ENCODE measurements at regions not wholly inside any gene's neighbourhood (a gene's known extent, or its start where the extent isn't known, plus 50 kb on each side); places are given as distances from the start of the nearest gene placed in this dataset.

DNA sequence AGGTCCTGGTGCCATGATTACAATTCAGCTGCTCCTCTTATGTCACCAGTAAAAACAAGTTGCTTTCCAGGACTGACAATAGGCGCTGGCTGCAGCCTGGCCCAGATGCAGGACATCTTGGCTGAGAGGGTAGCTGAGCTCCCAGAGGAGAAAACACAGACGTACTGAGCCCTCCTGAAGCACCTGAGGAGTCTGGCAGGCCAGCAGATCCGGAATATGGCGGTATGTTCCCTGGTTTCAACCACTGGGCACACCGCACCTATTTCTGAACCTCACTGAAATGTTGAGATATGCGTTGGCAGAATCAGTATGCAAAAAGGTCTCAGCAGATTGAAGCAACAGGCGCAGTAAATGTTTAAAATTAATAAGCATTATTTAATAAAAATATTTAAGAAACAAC lies 73.1 kb upstream of the BZW1 start:
- Histone ChIP-seq H3K4me1 (ENCODE audit: insufficient read depth) (peaks cover 15% of the 10 kb centered on the region), H3K9ac (no peak overlapping the region), H3K27me3 (replicated peaks; ENCODE audit: insufficient read depth) (no peaks in the 10 kb centered on the region), H3K4me2 (ENCODE audit: unreplicated experiment) (no peak overlapping the region), H2AFZ (no peak overlapping the region), H3F3A (ENCODE audit: insufficient read depth) (peaks cover 7% of the 10 kb centered on the region; the same call in 1 of the 2 replicates), H3K4me3 (no peak overlapping the region), H4K20me1 (ENCODE audit: insufficient read depth) (no peaks in the 10 kb centered on the region), H3K27ac (no peak overlapping the region), H3K79me2 (ENCODE audit: insufficient read depth) (no peaks in the 10 kb centered on the region), H3K9me3 (ENCODE audit: low read depth) (no peaks in the 10 kb centered on the region), H3K9me2 (ENCODE audit: insufficient read depth) (no peaks in the 10 kb centered on the region), H3K36me3 (ENCODE audit: low read depth) (no peaks in the 10 kb centered on the region)
- TF ChIP-seq EZH2 (IDR thresholded peaks at IDR 0.05; ENCODE audit: insufficient read depth, poor library complexity, severe bottlenecking) (no peak), EZH2phosphoT487 (IDR thresholded peaks at IDR 0.05; ENCODE audit: insufficient read depth, low read depth) (no peak)
- in situ Hi-C loops (cut with MboI) = no loop called here
- 73 to 81% methylated on average over 7 of the region's 7 CpGs for WGBS, 2 experiments (ENCODE audit: low coverage in 1 of 2, low lambda C conversion rate in 2 of 2, missing lambda C conversion rate in 2 of 2)
- DNase-seq = no peak

- in situ Hi-C loops (cut with MboI) = no loop called here
- 97 to 98% methylated on average over 6 of the region's 6 CpGs for WGBS, 2 experiments (ENCODE audit: low coverage in 1 of 2, low lambda C conversion rate in 2 of 2, missing lambda C conversion rate in 2 of 2)
- H3F3A ChIP-seq (ENCODE audit: insufficient read depth) = peaks cover 7% of the 10 kb centered on the region; the same call in 1 of the 2 replicates
Measured at GRCh38 chr2:200740907-200741306, 70.8 kb upstream of the BZW1 start.

DNA sequence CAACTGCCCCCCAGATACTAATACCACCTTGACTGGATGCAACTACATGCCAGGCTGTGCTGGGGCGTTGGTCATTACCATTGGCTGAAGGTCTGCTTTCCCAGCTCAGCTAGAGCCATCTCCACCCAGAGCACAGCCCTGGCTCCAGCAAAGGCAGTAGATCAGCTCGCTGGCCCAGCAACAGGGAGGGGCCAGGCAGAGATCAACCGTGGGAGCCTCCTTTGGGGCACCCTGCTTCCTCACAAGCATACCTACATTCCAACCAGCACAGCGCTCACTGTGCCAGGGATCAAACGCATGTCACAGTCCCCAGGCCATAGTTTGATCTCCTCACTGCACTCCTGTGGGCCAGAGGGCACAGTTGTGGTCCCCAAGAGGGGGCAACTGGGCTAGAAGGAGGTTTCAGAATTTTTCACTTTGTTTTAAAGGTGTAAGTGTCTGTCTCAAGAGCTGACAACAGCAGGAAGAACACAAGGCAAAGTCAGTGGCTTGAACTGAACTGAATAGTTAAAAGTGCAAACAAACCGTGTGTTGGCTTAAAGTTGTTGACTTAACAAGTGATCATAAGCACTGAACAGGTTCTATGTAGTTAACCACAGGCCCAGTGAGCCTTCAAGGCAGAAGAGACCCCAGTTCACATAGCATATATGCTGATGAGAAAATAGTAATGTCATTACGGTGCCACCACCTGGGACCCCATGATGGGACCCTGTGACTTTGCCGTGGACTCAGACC lies 70.1 kb upstream of the BZW1 start:
- no peaks in the 10 kb centered on the region for H3K36me3 ChIP-seq (ENCODE audit: low read depth)
- 25 to 26% methylated on average over 8 of the region's 8 CpGs for WGBS, 2 experiments (ENCODE audit: low coverage in 1 of 2, low lambda C conversion rate in 2 of 2, missing lambda C conversion rate in 2 of 2)
- peaks cover 15% of the 10 kb centered on the region for H3K4me1 ChIP-seq (ENCODE audit: insufficient read depth)
- no peaks in the 10 kb centered on the region for H3K27me3 ChIP-seq (replicated peaks; ENCODE audit: insufficient read depth)
- peak overlapping the region; percentile 61 for H2AFZ ChIP-seq
- H3K27ac ChIP-seq = peak overlapping the region; percentile 45
- no peaks in the 10 kb centered on the region for H3K9me2 ChIP-seq (ENCODE audit: insufficient read depth)
- TF ChIP-seq EZH2phosphoT487 (IDR thresholded peaks at IDR 0.05; ENCODE audit: insufficient read depth, low read depth) = no peak
- no peak for TF ChIP-seq EZH2 (IDR thresholded peaks at IDR 0.05; ENCODE audit: insufficient read depth, poor library complexity, severe bottlenecking)
- H3K9ac ChIP-seq = no peak overlapping the region; the same call in 1 of the 2 replicates
- peak; percentile 14 for DNase-seq
- H3F3A ChIP-seq (ENCODE audit: insufficient read depth) = peaks cover 7% of the 10 kb centered on the region; the same call in 1 of the 2 replicates
- peak overlapping the region; percentile 15 for H3K4me2 ChIP-seq (ENCODE audit: unreplicated experiment)
- no peak overlapping the region for H3K4me3 ChIP-seq
- in situ Hi-C loops (cut with MboI) = no loop called here
- H3K9me3 ChIP-seq (ENCODE audit: low read depth) = no peaks in the 10 kb centered on the region
- no peaks in the 10 kb centered on the region for H4K20me1 ChIP-seq (ENCODE audit: insufficient read depth)
- no peaks in the 10 kb centered on the region for H3K79me2 ChIP-seq (ENCODE audit: insufficient read depth)

More at GRCh38 chr2:200740907-200741306, 70.8 kb upstream of the BZW1 start:
- no peaks in the 10 kb centered on the region for H4K20me1 ChIP-seq (ENCODE audit: insufficient read depth)
- H3K27me3 ChIP-seq (replicated peaks; ENCODE audit: insufficient read depth) = no peaks in the 10 kb centered on the region
- DNase-seq = no peak
- no peak overlapping the region for H3K27ac ChIP-seq
- no peak overlapping the region for H3K9ac ChIP-seq
- no peak overlapping the region for H3K4me2 ChIP-seq (ENCODE audit: unreplicated experiment)
- H3K36me3 ChIP-seq (ENCODE audit: low read depth) = no peaks in the 10 kb centered on the region
- H3K9me2 ChIP-seq (ENCODE audit: insufficient read depth) = no peaks in the 10 kb centered on the region
- H3K4me3 ChIP-seq = no peak overlapping the region
- no peak overlapping the region for H2AFZ ChIP-seq
- peaks cover 15% of the 10 kb centered on the region for H3K4me1 ChIP-seq (ENCODE audit: insufficient read depth)
- no peaks in the 10 kb centered on the region for H3K9me3 ChIP-seq (ENCODE audit: low read depth)
- H3K79me2 ChIP-seq (ENCODE audit: insufficient read depth) = no peaks in the 10 kb centered on the region
- TF ChIP-seq EZH2 (IDR thresholded peaks at IDR 0.05; ENCODE audit: insufficient read depth, poor library complexity, severe bottlenecking) = no peak
- no peak for TF ChIP-seq EZH2phosphoT487 (IDR thresholded peaks at IDR 0.05; ENCODE audit: insufficient read depth, low read depth)

GRCh38 chr2:200742426-200742825 lies 69.3 kb upstream of the BZW1 start:
- TF ChIP-seq EZH2 (IDR thresholded peaks at IDR 0.05; ENCODE audit: insufficient read depth, poor library complexity, severe bottlenecking) (no peak), EZH2phosphoT487 (IDR thresholded peaks at IDR 0.05; ENCODE audit: insufficient read depth, low read depth) (no peak)
- Histone ChIP-seq H3K4me1 (ENCODE audit: insufficient read depth) (peaks cover 15% of the 10 kb centered on the region), H3K9me2 (ENCODE audit: insufficient read depth) (no peaks in the 10 kb centered on the region), H4K20me1 (ENCODE audit: insufficient read depth) (no peaks in the 10 kb centered on the region), H3K9ac (no peak overlapping the region), H3K9me3 (ENCODE audit: low read depth) (no peaks in the 10 kb centered on the region), H2AFZ (peak overlapping the region; percentile 61), H3K27ac (peak overlapping the region; percentile 45), H3K4me3 (no peak overlapping the region), H3K27me3 (replicated peaks; ENCODE audit: insufficient read depth) (no peaks in the 10 kb centered on the region), H3F3A (ENCODE audit: insufficient read depth) (peaks cover 7% of the 10 kb centered on the region; the same call in 1 of the 2 replicates), H3K79me2 (ENCODE audit: insufficient read depth) (no peaks in the 10 kb centered on the region), H3K36me3 (ENCODE audit: low read depth) (no peaks in the 10 kb centered on the region), H3K4me2 (ENCODE audit: unreplicated experiment) (peak overlapping the region; percentile 15)
- in situ Hi-C loops (cut with MboI) = no loop called here
- WGBS, 2 experiments (ENCODE audit: low coverage in 1 of 2, low lambda C conversion rate in 2 of 2, missing lambda C conversion rate in 2 of 2) = 33 to 48% methylated on average over 4 to 5 of the region's 5 CpGs
- DNase-seq = peak; percentile 62

Measured in GM23248 (cell line).